ENCODE measurements at regions not wholly inside any gene's neighbourhood (a gene's known extent, or its start where the extent isn't known, plus 50 kb on each side); places are given as distances from the start of the nearest gene placed in this dataset.
"Not testable (repeated sequence)": the region's sequence is repeated elsewhere in the genome, so short reads cannot be mapped to it uniquely, and the experiment has no call there.

- TF ChIP-seq PBX2 (CRISPR knock-in tag; IDR thresholded peaks at IDR 0.05; ENCODE audit: low read depth) (no peak), PBX2 (tag; conservative IDR thresholded peaks at IDR 0.05; ENCODE audit: low read depth) (no peak), KAT8 (IDR thresholded peaks at IDR 0.05; ENCODE audit: low read depth) (no peak), ZNF717 (CRISPR knock-in tag; IDR thresholded peaks at IDR 0.05) (no peak)
Measured at GRCh38 chr6:139879823-139880356, 505.4 kb upstream of the CITED2 start (continued).

- H3K9me3 ChIP-seq (replicated peaks; ENCODE audit: control insufficient read depth, insufficient read depth, low read depth, low read length); ATAC-seq; H3K4me2 ChIP-seq (ENCODE audit: insufficient read depth, low read length); FAIRE-seq; H3K79me2 ChIP-seq (ENCODE audit: control insufficient read depth, insufficient read depth, low read length); H4K20me1 ChIP-seq (replicated peaks; ENCODE audit: control insufficient read depth, insufficient read depth, low read length); H2AFZ ChIP-seq (ENCODE audit: low read depth, low read length); POLR2A ChIA-PET; H3K4me3 ChIP-seq; in situ Hi-C loops (cut with MboI); H3K9me1 ChIP-seq (ENCODE audit: control insufficient read depth, insufficient read depth, low read length); BruUV-seq (replicated peaks); CTCF ChIA-PET (ENCODE audit: low intra/inter-chr PET ratio); H3K27me3 ChIP-seq (ENCODE audit: control insufficient read depth in 2 of 2, insufficient read depth in 2 of 2, low read length in 2 of 2); H3K27ac ChIP-seq (ENCODE audit: extremely low read depth, low read depth, low read length); H3K36me3 ChIP-seq (ENCODE audit: control insufficient read depth, insufficient read depth, low read length); intact Hi-C loops (cut with micrococcal nuclease); H3K9ac ChIP-seq (ENCODE audit: insufficient read depth in 1 of 2, low read depth in 2 of 2, low read length in 2 of 2); DNase-seq (ENCODE audit: extremely low read depth in 1 of 4, low spot score in 3 of 4): not testable (repeated sequence)
- H3K4me1 ChIP-seq (replicated peaks in 1 of 2; ENCODE audit: control insufficient read depth in 2 of 2, insufficient read depth in 2 of 2, low read length in 2 of 2): peaks cover 0 to 18% of the 10 kb centered on the region in 2 experiments; a peak in 4 of 5 replicates
- WGBS (ENCODE audit: insufficient coverage, low coverage, missing lambda C conversion rate): 43% methylated on average over 12 of the region's 12 CpGs
- peak; percentile 57; the same call in 1 of the 2 replicates for TF ChIP-seq ZBTB33 (CRISPR knock-in tag; IDR thresholded peaks at IDR 0.05)
Measured at GRCh38 chr6:139879241-139879640, 504.8 kb upstream of the CITED2 start.

All from K562 (cell line).